ENCODE measurements at regions not wholly inside any gene's neighbourhood (a gene's known extent, or its start where the extent isn't known, plus 50 kb on each side); places are given as distances from the start of the nearest gene placed in this dataset.

- H3K4me3 ChIP-seq (ENCODE audit: low read depth in 1 of 2, low read length in 2 of 2) = no peak overlapping the region
- no peaks in the 10 kb centered on the region for H4K20me1 ChIP-seq (ENCODE audit: insufficient read depth, low read length)
- DNase-seq = no peak
- H3K79me2 ChIP-seq (ENCODE audit: insufficient read depth, low read length) = no peaks in the 10 kb centered on the region
- no peaks in the 10 kb centered on the region for H3K36me3 ChIP-seq (ENCODE audit: insufficient read depth, low read length)
- no peak overlapping the region for H3K4me2 ChIP-seq (ENCODE audit: insufficient read depth, low read length)
- no peak for ATAC-seq (ENCODE audit: insufficient read depth, low read depth)
- TF ChIP-seq EZH2 (IDR thresholded peaks at IDR 0.05; ENCODE audit: borderline replicate concordance, low read depth, low read length, severe bottlenecking) = no peak
- TF ChIP-seq CTCF (IDR thresholded peaks at IDR 0.05; ENCODE audit: borderline replicate concordance, extremely low read depth, low read length, poor library complexity, severe bottlenecking) = no peak
- H2AFZ ChIP-seq (ENCODE audit: low read depth, low read length) = no peak overlapping the region
- H3K9me3 ChIP-seq (ENCODE audit: insufficient read depth, low read length, severe bottlenecking) = no peaks in the 10 kb centered on the region
- H3K4me1 ChIP-seq (ENCODE audit: insufficient read depth, low read length) = no peaks in the 10 kb centered on the region
- H3K27me3 ChIP-seq (ENCODE audit: insufficient read depth, low read length, poor library complexity) = no peaks in the 10 kb centered on the region
- H3K9ac ChIP-seq (ENCODE audit: low read depth, low read length) = no peak overlapping the region
- H3K27ac ChIP-seq (ENCODE audit: low read length) = no peak overlapping the region
Measured at GRCh38 chr3:70387889-70388288, 75.5 kb upstream of the MDFIC2 start.

- Histone ChIP-seq H3K9ac (ENCODE audit: low read depth, low read length) (no peak overlapping the region), H3K79me2 (ENCODE audit: insufficient read depth, low read length) (no peaks in the 10 kb centered on the region), H3K27me3 (ENCODE audit: insufficient read depth, low read length, poor library complexity) (no peaks in the 10 kb centered on the region), H3K4me3 (ENCODE audit: low read depth in 1 of 2, low read length in 2 of 2) (no peak overlapping the region), H3K9me3 (ENCODE audit: insufficient read depth, low read length, severe bottlenecking) (no peaks in the 10 kb centered on the region), H3K36me3 (ENCODE audit: insufficient read depth, low read length) (no peaks in the 10 kb centered on the region), H3K4me1 (ENCODE audit: insufficient read depth, low read length) (no peaks in the 10 kb centered on the region), H3K27ac (ENCODE audit: low read length) (no peak overlapping the region), H4K20me1 (ENCODE audit: insufficient read depth, low read length) (no peaks in the 10 kb centered on the region), H2AFZ (ENCODE audit: low read depth, low read length) (no peak overlapping the region), H3K4me2 (ENCODE audit: insufficient read depth, low read length) (no peak overlapping the region)
- ATAC-seq (ENCODE audit: insufficient read depth, low read depth) (no peak), DNase-seq (no peak)
- no peak for TF ChIP-seq EZH2 (IDR thresholded peaks at IDR 0.05; ENCODE audit: borderline replicate concordance, low read depth, low read length, severe bottlenecking)
- no peak for TF ChIP-seq CTCF (IDR thresholded peaks at IDR 0.05; ENCODE audit: borderline replicate concordance, extremely low read depth, low read length, poor library complexity, severe bottlenecking)
Measured at GRCh38 chr3:70386846-70387245, 74.4 kb upstream of the MDFIC2 start.

GRCh38 chr3:70386043-70386442 is 73.6 kb upstream of the MDFIC2 start:
- H3K79me2 ChIP-seq (ENCODE audit: insufficient read depth, low read length) = no peaks in the 10 kb centered on the region
- no peak overlapping the region for H3K9ac ChIP-seq (ENCODE audit: low read depth, low read length)
- DNase-seq = no peak
- no peaks in the 10 kb centered on the region for H3K36me3 ChIP-seq (ENCODE audit: insufficient read depth, low read length)
- H3K27me3 ChIP-seq (ENCODE audit: insufficient read depth, low read length, poor library complexity) = no peaks in the 10 kb centered on the region
- ATAC-seq (ENCODE audit: insufficient read depth, low read depth) = no peak
- no peak overlapping the region for H3K4me3 ChIP-seq (ENCODE audit: low read depth in 1 of 2, low read length in 2 of 2)
- H4K20me1 ChIP-seq (ENCODE audit: insufficient read depth, low read length) = no peaks in the 10 kb centered on the region
- no peaks in the 10 kb centered on the region for H3K4me1 ChIP-seq (ENCODE audit: insufficient read depth, low read length)
- TF ChIP-seq CTCF (IDR thresholded peaks at IDR 0.05; ENCODE audit: borderline replicate concordance, extremely low read depth, low read length, poor library complexity, severe bottlenecking) = no peak
- no peak for TF ChIP-seq EZH2 (IDR thresholded peaks at IDR 0.05; ENCODE audit: borderline replicate concordance, low read depth, low read length, severe bottlenecking)
- no peaks in the 10 kb centered on the region for H3K9me3 ChIP-seq (ENCODE audit: insufficient read depth, low read length, severe bottlenecking)
- no peak overlapping the region for H3K4me2 ChIP-seq (ENCODE audit: insufficient read depth, low read length)
- H2AFZ ChIP-seq (ENCODE audit: low read depth, low read length) = no peak overlapping the region
- no peak overlapping the region for H3K27ac ChIP-seq (ENCODE audit: low read length)

- Histone ChIP-seq H3K4me3 (ENCODE audit: low read depth in 1 of 2, low read length in 2 of 2) (no peak overlapping the region), H3K36me3 (ENCODE audit: insufficient read depth, low read length) (no peaks in the 10 kb centered on the region), H4K20me1 (ENCODE audit: insufficient read depth, low read length) (no peaks in the 10 kb centered on the region), H3K4me2 (ENCODE audit: insufficient read depth, low read length) (no peak overlapping the region), H3K9me3 (ENCODE audit: insufficient read depth, low read length, severe bottlenecking) (no peaks in the 10 kb centered on the region), H3K79me2 (ENCODE audit: insufficient read depth, low read length) (no peaks in the 10 kb centered on the region), H3K27me3 (ENCODE audit: insufficient read depth, low read length, poor library complexity) (no peaks in the 10 kb centered on the region), H3K4me1 (ENCODE audit: insufficient read depth, low read length) (no peaks in the 10 kb centered on the region), H3K27ac (ENCODE audit: low read length) (no peak overlapping the region), H3K9ac (ENCODE audit: low read depth, low read length) (no peak overlapping the region), H2AFZ (ENCODE audit: low read depth, low read length) (no peak overlapping the region)
- TF ChIP-seq EZH2 (IDR thresholded peaks at IDR 0.05; ENCODE audit: borderline replicate concordance, low read depth, low read length, severe bottlenecking) (no peak), CTCF (IDR thresholded peaks at IDR 0.05; ENCODE audit: borderline replicate concordance, extremely low read depth, low read length, poor library complexity, severe bottlenecking) (no peak)
- no peak for ATAC-seq (ENCODE audit: insufficient read depth, low read depth)
- no peak for DNase-seq
Measured at GRCh38 chr3:70383360-70383831, 71.0 kb upstream of the MDFIC2 start.
